HG03175 (cell line): ENCODE measurements at regions not wholly inside any gene's neighbourhood (a gene's known extent, or its start where the extent isn't known, plus 50 kb on each side); places are given as distances from the start of the nearest gene placed in this dataset.

ENCODE experiments used
- ATAC-seq: cut with Tn5 transposase; IDR thresholded peaks from one replicate; pipeline ENCODE4 v1.9.1; 2021; ENCODE audit warnings: mild to moderate bottlenecking, moderate library complexity; ENCODE audit not compliant: unreplicated experiment

GRCh38 chr2:138171244-138171643 lies 207.0 kb downstream of the HNMT start:
- no peak for ATAC-seq

DNA sequence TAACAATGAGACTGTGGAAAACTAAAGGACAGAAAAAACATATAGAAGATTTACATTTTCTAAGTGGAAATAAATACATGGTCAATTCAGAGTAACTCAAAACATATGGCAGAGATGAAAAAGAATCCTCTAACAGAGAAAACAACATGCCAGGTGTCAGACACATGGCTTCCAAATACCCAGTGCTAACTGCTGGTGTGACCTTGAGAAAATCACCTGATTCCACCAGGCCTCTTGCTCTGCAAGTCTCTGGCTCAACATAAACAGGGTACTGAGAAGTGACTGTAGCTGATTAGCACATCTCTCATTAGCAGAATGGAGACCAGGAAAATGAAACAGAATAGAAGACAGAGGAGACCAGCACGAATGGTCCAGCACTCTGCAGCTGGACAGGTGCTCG lies 210.8 kb downstream of the HNMT start:
- ATAC-seq: no peak

GRCh38 chr2:138176862-138177439 lies 212.7 kb downstream of the HNMT start:
- ATAC-seq: no peak

DNA sequence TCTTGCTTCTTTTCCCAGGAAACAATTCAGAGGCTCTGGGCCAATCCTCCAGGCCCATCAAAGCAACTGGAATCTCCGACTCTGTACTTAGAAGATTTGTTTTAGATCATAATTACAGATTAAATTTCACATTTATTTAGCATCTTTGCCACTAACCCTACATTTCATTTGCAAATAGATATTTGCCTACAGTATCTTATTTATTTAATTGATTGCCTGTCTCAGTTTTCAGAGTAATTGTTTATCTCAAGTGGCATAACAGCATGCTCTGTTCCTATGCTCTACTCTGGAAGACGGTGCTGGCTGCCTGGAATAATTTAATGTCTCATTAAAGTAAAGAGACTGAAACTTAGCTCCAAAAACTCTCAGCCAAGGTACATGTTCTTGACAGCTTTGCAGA lies 213.4 kb downstream of the HNMT start:
- ATAC-seq: no peak

DNA sequence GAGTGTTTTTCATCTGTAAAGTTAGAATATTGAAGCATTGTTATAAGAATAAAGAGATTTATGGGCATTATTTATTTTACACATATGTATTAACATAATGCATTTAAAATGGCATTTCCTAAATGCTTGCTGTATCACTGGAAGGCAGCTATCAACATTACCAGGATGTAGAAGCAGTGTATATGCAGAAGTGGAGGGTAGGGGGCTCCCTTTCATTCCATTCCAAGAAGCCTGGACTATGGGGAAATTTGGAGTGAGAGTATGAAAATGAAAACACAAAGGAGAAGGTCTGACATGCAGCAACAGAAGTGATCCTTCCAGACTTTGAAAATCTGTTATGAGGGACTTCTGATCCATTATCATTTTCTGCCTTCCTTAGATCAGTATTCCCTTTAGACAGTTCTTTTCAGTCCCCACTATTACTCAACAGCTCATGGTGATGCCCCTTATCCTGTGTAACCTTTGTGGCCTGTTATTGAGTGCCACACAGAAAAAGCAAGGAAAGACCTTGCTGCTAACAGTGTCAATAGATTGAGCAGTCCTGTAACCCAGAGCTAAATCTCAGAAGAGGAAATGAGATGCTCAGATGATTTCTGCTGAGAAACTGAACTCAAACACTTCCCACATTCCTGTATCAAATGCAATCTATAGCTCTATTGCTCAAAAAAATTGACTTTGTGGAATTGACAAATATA lies 216.6 kb downstream of the HNMT start:
- no peak for ATAC-seq

GRCh38 chr2:138182250-138182936 lies 218.1 kb downstream of the HNMT start:
- no peak for ATAC-seq

- no peak for ATAC-seq
These were observed 218.7 kb downstream of the HNMT start for GRCh38 chr2:138182937-138183312.

DNA sequence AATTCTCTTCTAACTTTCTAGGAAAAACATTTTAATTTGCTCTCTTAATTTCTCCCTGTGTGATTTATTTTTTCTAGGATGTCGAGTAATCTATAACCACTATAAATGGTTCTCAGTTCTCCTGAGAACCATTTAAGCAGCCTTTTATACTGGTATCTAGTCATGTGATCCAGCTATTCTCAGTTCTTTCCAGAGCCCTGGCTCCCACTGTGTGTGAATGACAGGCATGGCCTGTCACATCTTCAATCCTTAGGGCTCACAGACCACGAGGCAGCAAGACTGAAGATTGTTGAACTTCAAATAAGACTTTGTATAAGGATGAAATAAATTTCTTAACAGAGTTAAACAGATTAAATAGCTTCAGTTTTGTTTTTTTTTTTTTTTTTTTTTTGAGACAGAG lies 219.4 kb downstream of the HNMT start:
- ATAC-seq: no peak

DNA sequence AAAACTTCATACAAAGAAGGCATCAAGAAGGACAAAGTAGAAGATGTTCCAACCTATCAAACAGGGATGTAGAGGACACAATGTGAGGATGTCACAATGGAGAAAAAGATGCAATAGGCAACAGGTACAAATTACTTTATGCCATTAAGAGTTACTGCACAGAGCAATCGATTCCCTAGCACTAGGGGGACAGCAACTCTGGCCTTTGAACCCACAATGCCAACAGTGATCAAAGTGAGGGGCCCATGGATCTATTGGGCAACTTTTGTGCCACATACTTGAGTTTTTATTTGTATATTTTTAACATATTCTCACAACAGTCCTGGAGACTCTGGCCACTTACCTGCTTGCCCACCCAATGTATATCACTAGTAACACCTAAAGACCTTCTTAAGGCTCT lies 220.2 kb downstream of the HNMT start:
- ATAC-seq: no peak

DNA sequence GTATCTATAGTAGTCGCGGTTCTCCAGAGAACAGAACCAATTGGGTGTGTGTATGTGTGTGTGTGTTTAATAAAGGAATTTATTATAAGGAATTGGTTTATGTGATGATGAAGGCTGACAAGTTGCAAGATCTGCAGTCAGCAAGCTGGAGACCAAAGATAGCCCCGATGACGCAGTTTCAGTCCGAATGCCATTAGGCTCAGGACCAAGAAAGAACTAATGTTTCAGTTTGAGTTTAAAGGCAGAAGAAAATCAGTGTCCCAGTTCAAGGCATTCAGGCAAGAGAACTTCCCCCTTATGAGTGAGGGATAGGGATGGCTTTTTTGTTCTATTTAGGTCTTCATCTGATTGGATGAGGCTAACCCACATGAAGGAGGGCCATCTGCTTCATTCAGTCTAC lies 221.6 kb downstream of the HNMT start:
- no peak for ATAC-seq

- no peak for ATAC-seq
These were observed 222.9 kb downstream of the HNMT start for GRCh38 chr2:138187221-138187620.

DNA sequence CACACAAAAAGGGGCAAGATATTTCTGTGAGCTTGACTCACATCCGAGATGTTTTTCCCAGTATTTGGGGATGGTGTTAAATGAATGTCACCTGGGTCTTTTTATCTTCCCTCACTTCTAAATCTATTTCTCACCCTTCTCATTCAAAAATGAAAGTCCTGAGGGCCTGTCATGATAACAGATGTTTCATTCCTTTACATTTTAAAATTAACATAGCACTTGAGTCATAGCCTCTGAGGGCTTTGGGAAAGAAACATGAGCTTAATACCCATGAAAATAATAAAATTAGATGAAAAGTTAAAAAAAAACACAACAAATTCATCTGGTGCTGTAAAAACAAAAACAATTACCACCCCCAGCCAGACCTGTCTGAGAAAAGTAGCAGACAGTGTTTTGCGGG lies 226.7 kb downstream of the HNMT start:
- no peak for ATAC-seq

GRCh38 chr2:138193416-138194213 lies 229.3 kb downstream of the HNMT start:
- ATAC-seq: no peak

DNA sequence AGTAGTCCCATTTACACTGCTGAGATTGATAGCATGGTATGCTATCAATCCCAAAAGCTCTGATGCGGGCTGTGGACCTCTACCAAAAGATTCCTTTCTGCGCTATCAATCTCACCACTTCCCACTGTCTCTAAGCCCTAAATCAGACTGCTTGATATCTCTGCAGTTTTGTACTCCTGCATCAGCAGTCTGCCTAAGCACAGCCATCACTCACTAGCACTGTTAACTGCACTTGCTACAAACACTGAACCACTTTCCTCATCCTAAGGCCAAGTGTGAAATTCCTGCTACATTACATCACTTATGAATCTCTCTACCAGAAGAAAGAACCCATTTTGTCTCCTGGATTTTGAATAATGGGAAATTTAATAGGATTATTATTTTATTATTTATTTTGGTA lies 237.0 kb downstream of the HNMT start:
- no peak for ATAC-seq

DNA sequence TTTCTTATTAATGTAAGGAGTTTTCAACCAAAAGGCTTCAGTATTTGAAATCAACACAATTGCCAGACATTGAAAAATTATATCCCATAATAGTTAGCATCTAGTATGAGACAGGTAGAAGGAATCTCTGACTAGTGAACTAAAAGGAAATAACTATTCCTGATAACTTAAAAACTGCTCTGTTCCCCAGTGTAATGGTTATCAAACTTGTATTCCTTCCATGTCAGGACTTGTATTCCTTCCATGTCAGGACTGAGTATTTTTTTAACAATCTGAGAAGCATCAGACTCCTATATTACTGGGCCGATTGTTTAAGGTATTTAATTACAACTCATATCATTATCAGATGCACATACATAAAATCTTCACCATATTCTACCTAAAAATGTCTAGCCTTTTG lies 238.5 kb downstream of the HNMT start:
- ATAC-seq: no peak

DNA sequence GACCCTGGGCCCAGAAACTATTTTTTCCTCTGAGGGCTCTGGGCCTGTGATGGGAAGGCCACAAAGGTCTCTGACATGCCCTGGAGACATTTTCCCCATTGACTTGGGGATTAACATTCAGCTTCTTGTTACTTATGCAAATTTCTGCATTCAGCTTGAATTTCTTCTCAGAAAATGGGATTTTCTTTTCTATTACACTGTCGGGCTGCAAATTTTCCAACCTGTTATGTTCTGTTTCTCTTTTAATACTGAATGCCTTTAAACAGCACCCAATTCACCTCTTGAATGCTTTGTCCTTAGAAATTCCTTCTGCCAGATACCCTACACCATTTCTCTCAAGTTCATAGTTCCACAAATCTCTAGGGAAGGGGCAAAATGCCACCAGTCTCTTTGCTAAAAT lies 241.0 kb downstream of the HNMT start:
- no peak for ATAC-seq

GRCh38 chr2:138207074-138207930 lies 243.0 kb downstream of the HNMT start:
- no peak for ATAC-seq

GRCh38 chr2:138209009-138209408 lies 244.7 kb downstream of the HNMT start:
- no peak for ATAC-seq

GRCh38 chr2:138210487-138210886 lies 246.2 kb downstream of the HNMT start:
- no peak for ATAC-seq

DNA sequence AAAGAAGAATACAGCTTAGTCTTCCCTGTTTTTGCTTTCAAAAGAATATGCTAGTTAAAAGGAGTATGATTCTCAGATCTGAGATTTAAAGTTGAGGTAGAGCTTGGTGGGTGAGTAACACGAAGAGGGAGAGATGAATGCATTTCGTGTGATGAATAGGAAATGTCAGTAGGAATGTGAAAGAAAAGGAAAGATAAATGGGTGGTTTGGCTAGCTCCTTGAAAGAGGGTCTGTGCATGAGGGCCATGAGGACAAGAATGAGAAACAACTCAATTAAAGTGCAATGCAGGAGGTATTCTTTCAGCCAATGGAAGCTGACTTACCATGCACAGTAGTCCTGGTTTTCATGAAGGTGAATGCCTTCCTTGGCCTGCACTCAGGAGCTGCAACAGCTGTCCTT lies 248.2 kb downstream of the HNMT start:
- no peak for ATAC-seq

GRCh38 chr2:138213084-138213483 lies 248.8 kb downstream of the HNMT start:
- peak; percentile 72 for ATAC-seq
